ENCODE measurements at regions not wholly inside any gene's neighbourhood (a gene's known extent, or its start where the extent isn't known, plus 50 kb on each side); places are given as distances from the start of the nearest gene placed in this dataset.

GRCh38 chr11:11706028-11706427, 84.2 kb upstream of the GALNT18 start:
- H2AFZ ChIP-seq = no peak overlapping the region
- H3K27ac ChIP-seq = no peak overlapping the region
- H3K4me2 ChIP-seq = no peak overlapping the region
- no peaks in the 10 kb centered on the region for H3K9me2 ChIP-seq (replicated peaks; ENCODE audit: insufficient read depth)
- H4K20me1 ChIP-seq (ENCODE audit: insufficient read depth, poor library complexity, severe bottlenecking) = no peaks in the 10 kb centered on the region
- no peak for DNase-seq (ENCODE audit: low spot score)
- H3K9me3 ChIP-seq (ENCODE audit: low read depth) = no peaks in the 10 kb centered on the region
- H3K79me2 ChIP-seq = no peaks in the 10 kb centered on the region
- TF ChIP-seq EZH2 (IDR thresholded peaks at IDR 0.05; ENCODE audit: borderline replicate concordance) = no peak
- TF ChIP-seq EZH2phosphoT487 (IDR thresholded peaks at IDR 0.05; ENCODE audit: low read depth, severe bottlenecking, unreplicated experiment) = no peak
- no peak for TF ChIP-seq CTCF (IDR thresholded peaks at IDR 0.05; ENCODE audit: poor library complexity)
- H3K36me3 ChIP-seq (replicated peaks; ENCODE audit: insufficient read depth, low read depth) = no peaks in the 10 kb centered on the region
- H3K4me1 ChIP-seq (ENCODE audit: insufficient read depth) = no peaks in the 10 kb centered on the region
- H3K27me3 ChIP-seq = no peaks in the 10 kb centered on the region
- 74% methylated on average over 4 of the region's 4 CpGs for WGBS (ENCODE audit: low lambda C conversion rate, missing lambda C conversion rate)
- no peak overlapping the region for H3K4me3 ChIP-seq

- H4K20me1 ChIP-seq (ENCODE audit: insufficient read depth, poor library complexity, severe bottlenecking) = no peaks in the 10 kb centered on the region
- no peak overlapping the region for H3K4me3 ChIP-seq
- no peaks in the 10 kb centered on the region for H3K36me3 ChIP-seq (replicated peaks; ENCODE audit: insufficient read depth, low read depth)
- no peak for DNase-seq (ENCODE audit: low spot score)
- H3K79me2 ChIP-seq = no peaks in the 10 kb centered on the region
- TF ChIP-seq CTCF (IDR thresholded peaks at IDR 0.05; ENCODE audit: poor library complexity) (no peak), EZH2 (IDR thresholded peaks at IDR 0.05; ENCODE audit: borderline replicate concordance) (no peak), EZH2phosphoT487 (IDR thresholded peaks at IDR 0.05; ENCODE audit: low read depth, severe bottlenecking, unreplicated experiment) (no peak)
- H3K27ac ChIP-seq = no peak overlapping the region
- 89% methylated on average over 1 of the region's 1 CpG for WGBS (ENCODE audit: low lambda C conversion rate, missing lambda C conversion rate)
- no peaks in the 10 kb centered on the region for H3K9me2 ChIP-seq (replicated peaks; ENCODE audit: insufficient read depth)
- no peaks in the 10 kb centered on the region for H3K9me3 ChIP-seq (ENCODE audit: low read depth)
- no peaks in the 10 kb centered on the region for H3K4me1 ChIP-seq (ENCODE audit: insufficient read depth)
- H3K4me2 ChIP-seq = no peak overlapping the region
- no peaks in the 10 kb centered on the region for H3K27me3 ChIP-seq
- H2AFZ ChIP-seq = no peak overlapping the region
Measured at GRCh38 chr11:11703885-11704284, 82.1 kb upstream of the GALNT18 start.

- H3K9me3 ChIP-seq (ENCODE audit: low read depth) = no peaks in the 10 kb centered on the region
- no peaks in the 10 kb centered on the region for H3K9me2 ChIP-seq (replicated peaks; ENCODE audit: insufficient read depth)
- TF ChIP-seq CTCF (IDR thresholded peaks at IDR 0.05; ENCODE audit: poor library complexity) = no peak
- TF ChIP-seq EZH2 (IDR thresholded peaks at IDR 0.05; ENCODE audit: borderline replicate concordance) = no peak
- no peak for TF ChIP-seq EZH2phosphoT487 (IDR thresholded peaks at IDR 0.05; ENCODE audit: low read depth, severe bottlenecking, unreplicated experiment)
- no peak overlapping the region for H2AFZ ChIP-seq
- DNase-seq (ENCODE audit: low spot score) = no peak
- WGBS (ENCODE audit: low lambda C conversion rate, missing lambda C conversion rate) = 90% methylated on average over 4 of the region's 4 CpGs
- no peaks in the 10 kb centered on the region for H3K79me2 ChIP-seq
- no peaks in the 10 kb centered on the region for H4K20me1 ChIP-seq (ENCODE audit: insufficient read depth, poor library complexity, severe bottlenecking)
- no peak overlapping the region for H3K27ac ChIP-seq
- no peaks in the 10 kb centered on the region for H3K27me3 ChIP-seq
- H3K36me3 ChIP-seq (replicated peaks; ENCODE audit: insufficient read depth, low read depth) = no peaks in the 10 kb centered on the region
- H3K4me2 ChIP-seq = no peak overlapping the region
- H3K4me3 ChIP-seq = no peak overlapping the region
- no peaks in the 10 kb centered on the region for H3K4me1 ChIP-seq (ENCODE audit: insufficient read depth)
Measured at GRCh38 chr11:11701070-11701469, 79.3 kb upstream of the GALNT18 start.

GRCh38 chr11:11697796-11698195, 76.0 kb upstream of the GALNT18 start:
- no peaks in the 10 kb centered on the region for H3K9me3 ChIP-seq (ENCODE audit: low read depth)
- no peaks in the 10 kb centered on the region for H3K27me3 ChIP-seq
- DNase-seq (ENCODE audit: low spot score) = no peak
- H3K4me3 ChIP-seq = no peak overlapping the region
- TF ChIP-seq EZH2phosphoT487 (IDR thresholded peaks at IDR 0.05; ENCODE audit: low read depth, severe bottlenecking, unreplicated experiment) = no peak
- no peak for TF ChIP-seq CTCF (IDR thresholded peaks at IDR 0.05; ENCODE audit: poor library complexity)
- no peak for TF ChIP-seq EZH2 (IDR thresholded peaks at IDR 0.05; ENCODE audit: borderline replicate concordance)
- H3K27ac ChIP-seq = no peak overlapping the region
- H4K20me1 ChIP-seq (ENCODE audit: insufficient read depth, poor library complexity, severe bottlenecking) = no peaks in the 10 kb centered on the region
- H3K79me2 ChIP-seq = no peaks in the 10 kb centered on the region
- no peak overlapping the region for H3K4me2 ChIP-seq
- 0% methylated on average over 1 of the region's 1 CpG for WGBS (ENCODE audit: low lambda C conversion rate, missing lambda C conversion rate)
- no peaks in the 10 kb centered on the region for H3K9me2 ChIP-seq (replicated peaks; ENCODE audit: insufficient read depth)
- no peaks in the 10 kb centered on the region for H3K36me3 ChIP-seq (replicated peaks; ENCODE audit: insufficient read depth, low read depth)
- H2AFZ ChIP-seq = no peak overlapping the region
- no peaks in the 10 kb centered on the region for H3K4me1 ChIP-seq (ENCODE audit: insufficient read depth)

All from hepatocyte (in vitro differentiated cells).